Parathyroid adenoma (tissue), 2 donors: ENCODE measurements at regions not wholly inside any gene's neighbourhood (a gene's known extent, or its start where the extent isn't known, plus 50 kb on each side); places are given as distances from the start of the nearest gene placed in this dataset.

Experiments used
- H2AFZ ChIP-seq: fragments of 300-600 bp; sonication (generic); one replicate; pipeline ENCODE4 v1.7.0; 2017; ENCODE audit warnings: antibody characterized with exemption, mild to moderate bottlenecking
- H3K27ac ChIP-seq: fragments of 300-600 bp; sonication (generic); one replicate; pipeline ENCODE4 v1.7.0; 2017
- H3K27me3 ChIP-seq: fragments of 300-600 bp; sonication (generic); one replicate; pipeline ENCODE4 v1.7.0; 2017; ENCODE audit warnings: low read length; ENCODE audit not compliant: control insufficient read depth, insufficient read depth
- H3K36me3 ChIP-seq: fragments of 300-600 bp; sonication (generic); one replicate; pipeline ENCODE4 v1.7.0; 2017; ENCODE audit warnings: low read length; ENCODE audit not compliant: control insufficient read depth, insufficient read depth
- H3K4me1 ChIP-seq: fragments of 300-600 bp; sonication (generic); one replicate; pipeline ENCODE4 v1.7.0; 2017; ENCODE audit warnings: control low read depth
- H3K4me2 ChIP-seq: fragments of 300-600 bp; sonication (generic); one replicate; pipeline ENCODE4 v1.7.0; 2017; ENCODE audit warnings: low read length
- H3K4me3 ChIP-seq: fragments of 300-600 bp; sonication (generic); one replicate; pipeline ENCODE4 v1.7.0; 2017; ENCODE audit warnings: low read depth, low read length
- H3K79me2 ChIP-seq: fragments of 300-600 bp; sonication (generic); one replicate; pipeline ENCODE4 v1.7.0; 2017; ENCODE audit warnings: control low read depth
- H3K9ac ChIP-seq: fragments of 300-600 bp; sonication (generic); one replicate; pipeline ENCODE4 v1.7.0; 2017; ENCODE audit warnings: mild to moderate bottlenecking
- H3K9me3 ChIP-seq: fragments of 300-600 bp; sonication (generic); one replicate; pipeline ENCODE4 v1.7.0; 2017; ENCODE audit warnings: low read length; ENCODE audit not compliant: control insufficient read depth
- TF ChIP-seq, protein P1 (sequence below): fragments of 300-600 bp; sonication (generic); IDR thresholded peaks from one replicate; pipeline ENCODE4 v1.7.0; 2017; ENCODE audit warnings: antibody characterized with exemption, mild to moderate bottlenecking
- donor health status: primary hyperparathyroidism.

DNA sequence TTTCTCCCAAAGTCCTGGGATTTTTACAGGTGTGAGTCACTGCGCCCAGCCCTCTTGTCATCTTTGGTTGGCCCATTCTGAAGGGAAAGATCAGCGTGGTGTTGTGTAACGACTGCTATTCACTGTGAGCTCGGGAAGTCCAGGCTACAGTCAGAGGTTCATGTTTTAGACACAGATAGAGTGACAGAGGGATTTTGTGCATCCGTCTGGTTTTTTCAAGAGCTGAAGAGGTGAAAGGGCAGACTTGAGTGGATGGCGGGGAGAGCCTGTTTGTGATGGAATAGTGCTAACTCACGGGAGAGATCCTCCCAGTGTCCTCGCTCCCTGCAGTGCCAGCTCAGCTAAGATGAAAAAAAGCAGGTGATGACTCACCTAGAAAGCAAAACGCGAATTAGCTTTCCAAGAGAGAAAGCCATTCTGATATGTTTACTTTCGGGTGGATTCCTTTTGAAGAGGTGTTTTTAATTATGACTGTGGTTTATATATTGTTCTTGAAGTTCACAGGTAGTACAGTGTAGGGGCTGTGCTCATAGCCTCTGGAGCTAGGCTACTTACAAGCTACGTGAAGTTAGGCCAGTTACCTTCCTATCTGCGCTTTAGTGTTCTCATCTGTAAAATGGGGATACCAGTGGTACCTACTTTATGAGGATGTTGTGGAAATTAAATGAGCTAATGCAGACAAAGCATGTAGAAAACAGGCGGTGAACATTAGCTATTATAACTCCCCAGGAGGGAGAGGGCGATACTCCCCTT lies 67.2 kb downstream of the C11orf91 start:
- no peak overlapping the region for H3K27ac ChIP-seq
- H3K4me2 ChIP-seq: no peak overlapping the region
- TF ChIP-seq, protein P1, sequence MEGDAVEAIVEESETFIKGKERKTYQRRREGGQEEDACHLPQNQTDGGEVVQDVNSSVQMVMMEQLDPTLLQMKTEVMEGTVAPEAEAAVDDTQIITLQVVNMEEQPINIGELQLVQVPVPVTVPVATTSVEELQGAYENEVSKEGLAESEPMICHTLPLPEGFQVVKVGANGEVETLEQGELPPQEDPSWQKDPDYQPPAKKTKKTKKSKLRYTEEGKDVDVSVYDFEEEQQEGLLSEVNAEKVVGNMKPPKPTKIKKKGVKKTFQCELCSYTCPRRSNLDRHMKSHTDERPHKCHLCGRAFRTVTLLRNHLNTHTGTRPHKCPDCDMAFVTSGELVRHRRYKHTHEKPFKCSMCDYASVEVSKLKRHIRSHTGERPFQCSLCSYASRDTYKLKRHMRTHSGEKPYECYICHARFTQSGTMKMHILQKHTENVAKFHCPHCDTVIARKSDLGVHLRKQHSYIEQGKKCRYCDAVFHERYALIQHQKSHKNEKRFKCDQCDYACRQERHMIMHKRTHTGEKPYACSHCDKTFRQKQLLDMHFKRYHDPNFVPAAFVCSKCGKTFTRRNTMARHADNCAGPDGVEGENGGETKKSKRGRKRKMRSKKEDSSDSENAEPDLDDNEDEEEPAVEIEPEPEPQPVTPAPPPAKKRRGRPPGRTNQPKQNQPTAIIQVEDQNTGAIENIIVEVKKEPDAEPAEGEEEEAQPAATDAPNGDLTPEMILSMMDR: no peak
- no peaks in the 10 kb centered on the region for H3K36me3 ChIP-seq
- H3K4me1 ChIP-seq: no peaks in the 10 kb centered on the region
- no peak overlapping the region for H3K9ac ChIP-seq
- H2AFZ ChIP-seq: no peak overlapping the region
- H3K4me3 ChIP-seq: no peak overlapping the region
- no peaks in the 10 kb centered on the region for H3K27me3 ChIP-seq
- no peaks in the 10 kb centered on the region for H3K9me3 ChIP-seq
- no peaks in the 10 kb centered on the region for H3K79me2 ChIP-seq

DNA sequence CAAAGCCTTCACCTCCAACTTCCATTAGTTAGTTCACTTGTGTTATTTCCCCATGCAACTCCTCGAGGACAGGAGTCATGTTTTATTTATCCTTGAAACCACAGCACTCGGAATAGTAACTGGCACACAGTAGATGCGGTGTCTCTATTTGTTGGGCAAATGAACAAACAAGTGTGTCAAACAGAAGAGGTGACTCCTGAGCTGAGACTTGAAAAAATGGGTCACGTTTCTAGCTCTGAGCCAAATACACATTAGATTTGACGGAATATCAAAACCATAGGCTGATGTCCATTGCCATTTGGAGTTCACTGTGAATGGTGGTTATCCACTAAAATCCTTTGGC lies 68.9 kb downstream of the C11orf91 start:
- H3K27me3 ChIP-seq: no peaks in the 10 kb centered on the region
- no peaks in the 10 kb centered on the region for H3K79me2 ChIP-seq
- no peak overlapping the region for H2AFZ ChIP-seq
- no peak overlapping the region for H3K27ac ChIP-seq
- no peaks in the 10 kb centered on the region for H3K9me3 ChIP-seq
- H3K36me3 ChIP-seq: no peaks in the 10 kb centered on the region
- TF ChIP-seq, protein P1: no peak
- H3K4me3 ChIP-seq: no peak overlapping the region
- no peaks in the 10 kb centered on the region for H3K4me1 ChIP-seq
- no peak overlapping the region for H3K9ac ChIP-seq
- no peak overlapping the region for H3K4me2 ChIP-seq

DNA sequence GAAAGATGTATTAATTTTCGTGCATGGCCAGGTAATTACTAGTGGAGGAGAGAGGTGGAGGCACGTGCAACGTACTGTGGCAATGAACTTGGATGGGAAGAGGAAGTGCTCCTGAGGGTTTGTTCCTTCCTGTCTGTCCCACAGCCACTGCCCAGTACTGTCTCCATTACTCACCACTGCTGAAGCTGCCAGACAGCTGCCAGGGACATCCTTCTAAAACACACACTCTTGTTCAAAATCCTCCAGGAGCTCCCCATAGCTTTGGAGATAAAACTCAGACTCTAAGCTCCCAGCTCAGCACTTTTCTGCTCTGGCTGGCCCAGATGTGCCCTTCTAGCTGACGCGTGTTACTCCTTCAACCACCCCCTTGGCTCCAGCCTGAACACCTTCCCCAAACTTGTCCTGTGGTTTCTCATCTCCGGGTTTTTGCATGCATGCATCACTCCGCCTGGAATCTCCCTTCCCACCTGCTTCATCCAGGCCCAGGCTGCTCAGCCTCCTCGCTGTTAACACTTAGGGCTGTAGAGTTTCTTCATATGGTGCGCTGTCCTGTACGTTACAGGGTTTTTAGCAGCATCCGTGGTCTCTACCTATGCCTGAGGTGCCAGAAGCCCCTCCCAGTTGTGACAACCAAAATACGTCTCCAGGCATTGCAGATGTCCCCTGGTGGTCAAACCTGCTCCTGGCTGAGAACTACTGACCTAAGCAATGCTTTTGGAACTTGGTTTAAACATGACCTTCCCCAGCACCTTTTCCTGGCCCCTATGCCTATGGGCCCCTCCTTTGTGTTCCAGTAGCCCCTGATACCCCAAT lies 69.5 kb downstream of the C11orf91 start:
- no peak overlapping the region for H3K9ac ChIP-seq
- TF ChIP-seq, protein P1: no peak
- no peaks in the 10 kb centered on the region for H3K4me1 ChIP-seq
- H3K9me3 ChIP-seq: no peaks in the 10 kb centered on the region
- H3K4me3 ChIP-seq: no peak overlapping the region
- no peaks in the 10 kb centered on the region for H3K27me3 ChIP-seq
- H3K36me3 ChIP-seq: no peaks in the 10 kb centered on the region
- no peak overlapping the region for H2AFZ ChIP-seq
- no peak overlapping the region for H3K27ac ChIP-seq
- no peak overlapping the region for H3K4me2 ChIP-seq
- no peaks in the 10 kb centered on the region for H3K79me2 ChIP-seq

DNA sequence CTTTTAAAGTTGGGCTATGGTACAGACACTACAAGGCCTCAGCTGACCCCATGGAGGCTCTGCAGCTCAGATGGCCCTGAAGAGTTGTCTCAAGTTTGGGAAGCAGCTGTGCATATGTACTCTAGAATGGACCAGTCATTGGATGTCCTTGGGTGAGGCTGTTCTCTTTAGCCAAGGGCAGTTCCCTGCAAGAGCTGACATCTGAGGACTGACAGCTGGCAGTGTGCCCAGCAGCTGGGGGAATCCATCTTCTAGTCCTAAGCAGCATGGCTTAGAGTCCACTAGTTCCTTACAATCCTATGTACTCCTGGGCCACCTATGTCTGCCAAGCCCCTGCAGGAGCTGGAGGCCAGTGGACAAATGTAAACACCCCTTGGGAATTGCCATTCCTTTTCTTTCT lies 76.5 kb downstream of the C11orf91 start:
- H3K4me2 ChIP-seq: no peak overlapping the region
- H3K79me2 ChIP-seq: no peaks in the 10 kb centered on the region
- no peaks in the 10 kb centered on the region for H3K9me3 ChIP-seq
- H3K4me3 ChIP-seq: no peak overlapping the region
- H3K27me3 ChIP-seq: no peaks in the 10 kb centered on the region
- H3K36me3 ChIP-seq: no peaks in the 10 kb centered on the region
- no peak overlapping the region for H2AFZ ChIP-seq
- TF ChIP-seq, protein P1: no peak
- no peaks in the 10 kb centered on the region for H3K4me1 ChIP-seq
- H3K9ac ChIP-seq: no peak overlapping the region
- no peak overlapping the region for H3K27ac ChIP-seq
